IPS DF 19.7 (cell line): ENCODE measurements at regions not wholly inside any gene's neighbourhood (a gene's known extent, or its start where the extent isn't known, plus 50 kb on each side); places are given as distances from the start of the nearest gene placed in this dataset.

Experiments
- DNase-seq: peaks from one replicate; pipeline ENCODE4 v3.0.0-alpha.2; 2013; ENCODE audit warnings: low read depth, low spot score

GRCh38 chr9:108002371-108002956, 512.9 kb upstream of the KLF4 start:
- DNase-seq: no peak

- no peak for DNase-seq
These were observed 511.7 kb upstream of the KLF4 start for GRCh38 chr9:108001237-108001636.

GRCh38 chr9:107999890-108000289, 510.3 kb upstream of the KLF4 start:
- DNase-seq: no peak

- no peak for DNase-seq
These were observed 509.4 kb upstream of the KLF4 start for GRCh38 chr9:107999011-107999410.

GRCh38 chr9:107994648-107995047, 505.1 kb upstream of the KLF4 start:
- DNase-seq: no peak

- DNase-seq: no peak
These were observed 502.7 kb upstream of the KLF4 start for GRCh38 chr9:107992271-107992670.

- no peak for DNase-seq
These were observed 502.0 kb upstream of the KLF4 start for GRCh38 chr9:107991581-107991980.

- no peak for DNase-seq
These were observed 500.0 kb upstream of the KLF4 start for GRCh38 chr9:107989544-107989943.

- no peak for DNase-seq
These were observed 499.5 kb upstream of the KLF4 start for GRCh38 chr9:107989099-107989498.

GRCh38 chr9:107984956-107985355, 495.4 kb upstream of the KLF4 start:
- no peak for DNase-seq

GRCh38 chr9:107983762-107984161, 494.2 kb upstream of the KLF4 start:
- DNase-seq: no peak

GRCh38 chr9:107983181-107983603, 493.6 kb upstream of the KLF4 start:
- DNase-seq: no peak

GRCh38 chr9:107982745-107983144, 493.2 kb upstream of the KLF4 start:
- no peak for DNase-seq

GRCh38 chr9:107982001-107982400, 492.4 kb upstream of the KLF4 start:
- no peak for DNase-seq

- DNase-seq: no peak
These were observed 491.4 kb upstream of the KLF4 start for GRCh38 chr9:107980984-107981383.

- no peak for DNase-seq
These were observed 487.2 kb upstream of the KLF4 start for GRCh38 chr9:107976767-107977166.

GRCh38 chr9:107975426-107976010, 485.9 kb upstream of the KLF4 start:
- DNase-seq: no peak

GRCh38 chr9:107973451-107973850, 483.9 kb upstream of the KLF4 start:
- no peak for DNase-seq

GRCh38 chr9:107972346-107972745, 482.8 kb upstream of the KLF4 start:
- DNase-seq: no peak

GRCh38 chr9:107971241-107971640, 481.7 kb upstream of the KLF4 start:
- no peak for DNase-seq

GRCh38 chr9:107970726-107971125, 481.2 kb upstream of the KLF4 start:
- no peak for DNase-seq

GRCh38 chr9:107969727-107970126, 480.2 kb upstream of the KLF4 start:
- DNase-seq: no peak

- no peak for DNase-seq
These were observed 479.6 kb upstream of the KLF4 start for GRCh38 chr9:107969141-107969540.

- no peak for DNase-seq
These were observed 473.7 kb upstream of the KLF4 start for GRCh38 chr9:107963246-107963645.
